ENCODE measurements at regions not wholly inside any gene's neighbourhood (a gene's known extent, or its start where the extent isn't known, plus 50 kb on each side); places are given as distances from the start of the nearest gene placed in this dataset.

GRCh38 chr2:117179405-117179804, 635.1 kb upstream of the DDX18 start:
- TF ChIP-seq, protein P1, sequence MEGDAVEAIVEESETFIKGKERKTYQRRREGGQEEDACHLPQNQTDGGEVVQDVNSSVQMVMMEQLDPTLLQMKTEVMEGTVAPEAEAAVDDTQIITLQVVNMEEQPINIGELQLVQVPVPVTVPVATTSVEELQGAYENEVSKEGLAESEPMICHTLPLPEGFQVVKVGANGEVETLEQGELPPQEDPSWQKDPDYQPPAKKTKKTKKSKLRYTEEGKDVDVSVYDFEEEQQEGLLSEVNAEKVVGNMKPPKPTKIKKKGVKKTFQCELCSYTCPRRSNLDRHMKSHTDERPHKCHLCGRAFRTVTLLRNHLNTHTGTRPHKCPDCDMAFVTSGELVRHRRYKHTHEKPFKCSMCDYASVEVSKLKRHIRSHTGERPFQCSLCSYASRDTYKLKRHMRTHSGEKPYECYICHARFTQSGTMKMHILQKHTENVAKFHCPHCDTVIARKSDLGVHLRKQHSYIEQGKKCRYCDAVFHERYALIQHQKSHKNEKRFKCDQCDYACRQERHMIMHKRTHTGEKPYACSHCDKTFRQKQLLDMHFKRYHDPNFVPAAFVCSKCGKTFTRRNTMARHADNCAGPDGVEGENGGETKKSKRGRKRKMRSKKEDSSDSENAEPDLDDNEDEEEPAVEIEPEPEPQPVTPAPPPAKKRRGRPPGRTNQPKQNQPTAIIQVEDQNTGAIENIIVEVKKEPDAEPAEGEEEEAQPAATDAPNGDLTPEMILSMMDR (IDR thresholded peaks at IDR 0.05; ENCODE audit: insufficient read depth, low read depth, low read length) = no peak
- no peak for TF ChIP-seq EZH2 (IDR thresholded peaks at IDR 0.05; ENCODE audit: insufficient read depth, low read length)
